Mammary epithelial cell (primary cell): ENCODE measurements at regions not wholly inside any gene's neighbourhood (a gene's known extent, or its start where the extent isn't known, plus 50 kb on each side); places are given as distances from the start of the nearest gene placed in this dataset.

Source experiments
- CTCF ChIP-seq, 2 donors: IDR thresholded peaks in 1 of 2; conservative IDR thresholded peaks in 1 of 2; 2 replicates each; pipeline ENCODE4 v1.5.1; 2011 to 2012; ENCODE audit warnings: inconsistent platforms in 2 of 2, low read length in 2 of 2, mild to moderate bottlenecking in 2 of 2, control low read depth in 1 of 2, low read depth in 1 of 2; ENCODE audit not compliant: insufficient read depth in 1 of 2; ENCODE audit errors: extremely low read depth in 1 of 2
- EZH2 ChIP-seq: IDR thresholded peaks from 2 replicates; pipeline ENCODE4 v1.6.1; 2012; ENCODE audit warnings: low read length, inconsistent platforms, borderline replicate concordance

- TF ChIP-seq CTCF (conservative IDR thresholded peaks at IDR 0.05 in 1 of 2, IDR thresholded peaks at IDR 0.05 in 1 of 2; ENCODE audit: extremely low read depth in 1 of 2, insufficient read depth in 1 of 2, low read depth in 1 of 2, low read length in 2 of 2): no peak
- no peak for TF ChIP-seq EZH2
These were observed 471.3 kb downstream of the ZEB2 start for GRCh38 chr2:144048631-144049060.
